AG09309 (cell line): ENCODE measurements at regions not wholly inside any gene's neighbourhood (a gene's known extent, or its start where the extent isn't known, plus 50 kb on each side); places are given as distances from the start of the nearest gene placed in this dataset.

ENCODE experiments used
- DNase-seq: peaks from one replicate; pipeline ENCODE4 v3.0.0-alpha.2; 2010; ENCODE audit warnings: low read depth
- H3K4me3 ChIP-seq: 2 replicates; pipeline ENCODE4 v1.5.1; 2011; ENCODE audit warnings: mild to moderate bottlenecking, low read depth, low read length, moderate library complexity; ENCODE audit not compliant: control insufficient read depth
- TF ChIP-seq, protein P1 (sequence below): IDR thresholded peaks from 2 replicates; pipeline ENCODE4 v1.5.1; 2011; ENCODE audit warnings: mild to moderate bottlenecking, low read depth, low read length, inconsistent platforms; ENCODE audit not compliant: insufficient read depth, control insufficient read depth; ENCODE audit errors: missing control alignments

DNA sequence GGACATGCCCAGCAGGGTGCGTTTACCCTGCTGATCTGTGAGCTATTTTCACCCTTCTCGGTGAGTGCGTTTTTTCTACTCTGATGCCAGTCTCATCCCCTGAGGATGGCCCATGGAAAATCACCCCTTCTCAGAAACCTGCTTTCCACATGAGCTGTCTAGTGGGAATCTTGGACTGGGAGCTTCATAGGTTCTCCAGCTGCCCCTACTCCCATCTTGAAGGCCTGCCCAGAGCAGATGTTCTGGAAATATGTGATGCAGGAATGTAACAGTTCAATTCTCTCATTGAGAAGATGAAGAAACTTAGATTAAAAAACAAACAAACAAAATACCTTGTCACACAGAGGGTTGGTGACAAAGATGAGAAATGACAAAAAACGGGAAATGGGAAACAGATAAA, 146.9 kb upstream of the RAB11FIP2 start:
- TF ChIP-seq, protein P1, sequence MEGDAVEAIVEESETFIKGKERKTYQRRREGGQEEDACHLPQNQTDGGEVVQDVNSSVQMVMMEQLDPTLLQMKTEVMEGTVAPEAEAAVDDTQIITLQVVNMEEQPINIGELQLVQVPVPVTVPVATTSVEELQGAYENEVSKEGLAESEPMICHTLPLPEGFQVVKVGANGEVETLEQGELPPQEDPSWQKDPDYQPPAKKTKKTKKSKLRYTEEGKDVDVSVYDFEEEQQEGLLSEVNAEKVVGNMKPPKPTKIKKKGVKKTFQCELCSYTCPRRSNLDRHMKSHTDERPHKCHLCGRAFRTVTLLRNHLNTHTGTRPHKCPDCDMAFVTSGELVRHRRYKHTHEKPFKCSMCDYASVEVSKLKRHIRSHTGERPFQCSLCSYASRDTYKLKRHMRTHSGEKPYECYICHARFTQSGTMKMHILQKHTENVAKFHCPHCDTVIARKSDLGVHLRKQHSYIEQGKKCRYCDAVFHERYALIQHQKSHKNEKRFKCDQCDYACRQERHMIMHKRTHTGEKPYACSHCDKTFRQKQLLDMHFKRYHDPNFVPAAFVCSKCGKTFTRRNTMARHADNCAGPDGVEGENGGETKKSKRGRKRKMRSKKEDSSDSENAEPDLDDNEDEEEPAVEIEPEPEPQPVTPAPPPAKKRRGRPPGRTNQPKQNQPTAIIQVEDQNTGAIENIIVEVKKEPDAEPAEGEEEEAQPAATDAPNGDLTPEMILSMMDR = no peak
- no peak overlapping the region for H3K4me3 ChIP-seq
- no peak for DNase-seq

DNA sequence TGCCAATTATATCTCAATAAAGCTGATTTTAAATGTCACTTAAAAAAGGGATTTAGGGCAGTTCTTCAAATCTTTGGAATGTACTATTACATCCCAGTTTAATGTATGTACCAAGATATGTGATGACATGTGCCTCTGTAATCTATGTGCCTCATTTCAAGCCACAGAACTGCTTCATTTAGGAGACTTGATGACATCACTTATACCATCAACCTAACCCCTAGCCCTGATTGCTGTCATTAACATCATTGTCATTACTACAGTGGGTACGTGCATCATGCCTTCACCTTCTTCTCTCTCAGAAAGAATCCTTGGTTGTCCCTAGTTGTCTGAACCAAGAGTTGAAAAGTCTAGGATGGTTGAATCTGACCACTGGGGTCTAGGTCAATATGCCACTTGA, 134.3 kb upstream of the RAB11FIP2 start:
- TF ChIP-seq, protein P1 = no peak
- H3K4me3 ChIP-seq = no peak overlapping the region
- no peak for DNase-seq

DNA sequence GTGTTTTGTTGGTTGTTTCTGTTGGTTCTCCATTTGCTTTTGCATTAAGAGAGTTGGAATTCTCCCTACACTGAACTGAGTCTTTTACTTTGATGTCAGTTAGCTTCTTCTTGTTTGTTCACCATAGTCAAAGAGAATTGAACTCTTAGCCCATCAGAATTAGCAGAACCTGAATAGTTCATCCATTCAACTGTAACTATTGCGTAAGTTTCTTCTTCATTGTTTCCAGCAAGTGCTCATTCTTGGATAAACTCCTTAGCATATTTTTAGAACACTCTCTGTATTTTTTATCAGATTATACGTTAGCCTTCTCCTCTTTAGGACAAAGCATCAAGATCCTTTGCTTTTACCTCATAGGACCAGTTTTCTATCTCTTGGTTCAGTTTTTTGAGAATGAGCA, 128.4 kb upstream of the RAB11FIP2 start:
- H3K4me3 ChIP-seq = no peak overlapping the region
- TF ChIP-seq, protein P1 = no peak
- DNase-seq = no peak

DNA sequence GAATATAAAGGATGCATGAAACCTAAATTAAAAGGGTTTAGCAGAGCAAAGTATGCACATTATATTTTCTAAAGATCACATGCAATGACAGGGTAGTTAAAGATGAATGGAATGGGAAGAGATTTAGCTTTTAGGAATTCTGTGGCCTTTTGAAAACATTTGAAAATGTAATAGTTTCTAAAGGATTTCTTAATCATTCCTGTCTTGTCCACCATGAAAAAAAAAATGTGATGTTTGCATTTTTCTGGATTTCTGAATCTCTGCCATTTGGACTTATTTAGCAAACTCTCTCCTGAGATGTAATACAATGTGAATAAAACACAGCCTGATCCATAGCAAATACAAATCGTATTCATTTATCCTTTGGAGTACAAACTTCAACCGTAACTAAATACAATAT, 126.6 kb upstream of the RAB11FIP2 start:
- TF ChIP-seq, protein P1 = no peak
- DNase-seq = no peak
- no peak overlapping the region for H3K4me3 ChIP-seq

DNA sequence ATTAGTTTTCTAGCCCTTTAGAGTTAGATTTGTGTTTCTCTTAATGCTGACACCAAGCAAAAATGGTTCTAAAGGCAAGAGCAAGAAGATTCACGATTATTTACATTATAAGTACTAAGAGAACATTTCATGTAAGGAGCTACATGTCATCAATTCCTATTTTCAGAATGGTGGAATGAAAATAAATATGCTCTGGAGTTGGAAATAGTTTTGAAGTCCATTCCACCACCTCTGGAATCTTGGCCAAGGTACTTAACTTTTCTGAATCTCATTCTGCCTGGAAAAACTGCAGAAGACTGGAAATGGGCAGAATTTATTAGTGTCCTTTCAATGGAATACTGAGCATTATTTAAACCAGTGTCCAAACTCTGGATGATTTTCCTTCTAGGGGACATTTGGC, 125.1 kb upstream of the RAB11FIP2 start:
- no peak overlapping the region for H3K4me3 ChIP-seq
- TF ChIP-seq, protein P1 = no peak
- DNase-seq = no peak

DNA sequence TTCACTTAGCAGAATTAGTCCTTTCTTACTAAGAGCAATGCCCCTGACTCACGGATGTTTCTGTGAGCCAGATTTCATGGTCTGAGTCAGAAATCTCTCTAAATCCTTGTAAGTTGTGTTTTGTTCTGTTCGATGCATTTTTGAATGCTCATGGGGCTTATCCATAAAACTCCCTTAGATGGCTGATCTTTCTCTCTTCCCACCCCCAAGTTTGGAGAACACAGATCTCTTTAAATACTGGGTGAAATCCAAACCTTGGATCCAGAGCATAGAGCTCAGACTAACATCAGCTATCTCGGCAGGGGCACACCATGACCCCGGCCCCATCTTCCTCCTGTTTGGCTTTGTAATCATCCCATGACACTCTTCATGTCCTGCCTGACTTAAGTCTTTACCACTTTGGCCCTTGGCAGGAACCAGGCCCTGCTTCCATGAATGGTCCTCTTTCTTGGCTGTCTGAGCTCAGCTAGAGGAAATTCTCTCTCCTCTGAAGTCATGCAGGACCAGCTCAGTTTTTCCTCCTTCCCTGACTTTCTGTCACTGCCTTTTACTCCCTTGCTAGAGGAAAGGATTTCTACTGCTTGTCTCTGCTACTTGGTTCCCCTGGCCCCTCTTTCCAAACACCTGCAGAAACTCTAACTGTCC, 120.4 kb upstream of the RAB11FIP2 start:
- TF ChIP-seq, protein P1 = no peak
- no peak overlapping the region for H3K4me3 ChIP-seq
- DNase-seq = no peak
